ENCODE measurements at regions not wholly inside any gene's neighbourhood (a gene's known extent, or its start where the extent isn't known, plus 50 kb on each side); places are given as distances from the start of the nearest gene placed in this dataset.

DNA sequence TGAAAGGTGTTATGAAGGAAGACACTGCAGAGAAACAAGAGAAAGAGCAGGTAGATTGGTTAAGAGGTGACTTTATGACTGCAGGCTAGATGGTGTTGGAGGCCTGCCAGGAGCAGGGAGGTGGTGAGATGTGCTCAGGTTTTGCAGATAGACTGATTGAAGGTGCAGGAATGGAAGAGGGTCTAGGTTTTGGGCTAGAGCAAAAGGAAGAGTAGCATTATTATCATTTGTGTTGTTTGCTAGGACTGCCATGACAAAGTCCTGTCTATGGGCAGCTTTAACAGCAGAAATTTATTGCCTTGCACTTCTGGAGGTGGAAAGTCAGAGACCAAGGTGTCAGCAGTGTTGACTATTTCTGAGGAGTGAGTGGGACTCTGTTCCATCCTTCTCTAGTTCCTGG is 172.9 kb upstream of the SOX11 start:
- DNase-seq = no peak

DNA sequence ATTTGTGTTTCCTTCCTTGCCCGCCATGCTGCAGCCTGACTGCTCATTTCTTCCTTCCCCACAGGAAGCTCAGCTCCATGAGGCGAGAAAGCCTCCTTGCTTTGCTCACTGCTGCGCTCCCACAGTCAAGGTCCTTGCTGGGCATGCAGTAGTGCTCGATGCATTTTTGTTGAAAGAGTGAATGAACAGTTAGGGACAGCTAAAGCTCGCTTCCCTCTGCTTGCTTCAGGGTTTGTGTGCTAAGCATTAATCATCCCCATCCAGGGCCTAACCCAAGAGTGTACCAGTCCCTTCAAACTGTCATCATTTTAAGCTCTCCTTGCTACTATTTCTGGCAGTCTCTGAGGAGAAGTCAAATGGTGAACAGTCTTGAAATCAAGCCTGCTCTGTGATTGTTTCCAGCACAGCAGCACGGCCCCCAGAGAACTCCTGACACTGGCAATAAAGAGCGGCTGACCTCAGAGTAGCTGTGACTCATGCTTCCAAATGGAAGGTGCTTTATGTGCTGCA is 171.7 kb upstream of the SOX11 start:
- no peak for DNase-seq

DNA sequence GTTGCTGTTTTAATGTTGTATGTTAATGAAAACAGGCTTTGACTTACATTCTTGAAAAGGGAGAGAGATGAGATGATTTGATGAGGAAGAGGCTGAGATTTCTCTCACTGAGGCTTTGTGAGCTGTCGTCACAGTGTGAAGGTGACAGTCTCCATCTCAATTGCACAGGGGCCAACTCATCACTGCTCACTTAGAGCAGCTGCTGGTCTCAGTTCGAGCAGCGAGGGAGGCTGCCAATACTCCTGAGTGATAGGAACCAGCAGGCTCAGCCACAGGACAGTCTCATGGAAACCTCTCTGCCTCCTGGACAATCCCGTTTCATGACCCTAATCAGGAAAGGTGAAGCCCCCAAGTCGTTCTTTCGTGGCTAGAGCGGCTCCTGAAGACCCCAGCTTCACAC is 170.7 kb upstream of the SOX11 start:
- no peak for DNase-seq

DNA sequence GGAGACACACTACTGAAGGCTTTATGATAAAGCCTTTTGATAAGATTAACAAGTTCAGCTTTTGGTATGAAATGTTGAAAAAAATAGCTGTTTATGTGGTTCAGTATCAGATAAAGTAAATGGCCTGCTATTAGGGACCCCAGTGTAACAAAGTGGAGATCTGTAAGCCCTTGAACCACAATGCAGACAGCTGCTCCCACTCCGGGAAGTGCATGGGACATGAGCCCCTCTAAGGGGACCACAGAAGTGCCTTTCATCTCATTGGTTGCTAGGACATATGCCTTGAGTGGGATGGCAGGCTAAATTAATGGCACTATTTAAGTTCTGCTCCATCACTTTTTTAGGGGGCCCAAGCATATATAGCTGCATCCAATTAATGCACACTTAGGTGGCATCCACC is 167.6 kb upstream of the SOX11 start:
- DNase-seq = no peak

DNA sequence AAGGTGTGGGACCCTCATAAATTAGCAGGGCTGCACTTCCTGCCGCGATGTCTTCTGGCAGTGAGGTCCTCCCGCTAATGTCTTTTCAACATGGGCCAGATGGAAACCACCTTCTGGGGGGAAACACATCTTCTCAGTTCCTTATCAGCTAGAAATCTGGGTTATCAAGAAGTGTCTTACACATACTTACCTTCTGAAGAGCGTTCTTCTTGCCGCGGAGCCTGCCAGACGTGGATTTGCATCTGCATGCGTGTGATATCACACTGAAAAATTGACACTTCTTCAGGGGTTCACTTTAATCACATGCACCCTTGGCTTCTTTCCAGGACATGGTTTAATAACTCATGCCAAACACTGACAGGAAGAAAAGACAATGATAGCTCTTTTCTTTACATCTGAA is 163.5 kb upstream of the SOX11 start:
- no peak for DNase-seq

DNA sequence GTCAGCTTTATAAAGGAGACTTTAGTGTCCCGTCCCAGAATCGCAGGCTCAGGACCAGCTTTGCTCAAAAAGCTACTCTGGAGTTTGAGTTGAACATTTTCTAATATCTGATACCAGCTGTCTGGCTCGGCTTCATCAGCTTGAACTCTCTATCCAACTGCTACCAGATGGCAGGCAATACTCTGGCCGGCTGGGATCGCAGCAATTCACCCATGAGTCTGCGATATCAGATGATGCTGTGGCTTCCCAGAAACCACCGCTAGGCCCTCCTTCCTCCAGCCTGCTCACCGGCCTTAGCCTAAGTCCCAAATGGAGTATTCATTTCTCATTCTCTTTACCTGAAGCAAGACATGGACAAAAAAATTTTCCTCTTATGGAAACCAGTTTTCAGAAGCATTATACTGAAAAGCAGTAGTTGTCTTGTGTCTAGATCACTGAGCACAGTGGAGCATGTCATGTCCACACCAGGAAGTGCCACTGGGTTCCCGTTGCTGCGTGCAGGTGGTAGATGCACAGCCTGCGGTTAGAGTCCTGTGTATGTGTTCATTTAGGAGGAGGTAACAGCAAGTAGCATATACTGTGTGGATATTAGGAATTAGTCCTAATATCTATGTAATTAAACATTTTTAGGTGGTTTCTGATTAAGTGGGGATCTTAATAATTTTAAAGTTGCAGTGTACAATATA is 162.0 kb upstream of the SOX11 start:
- no peak for DNase-seq

DNA sequence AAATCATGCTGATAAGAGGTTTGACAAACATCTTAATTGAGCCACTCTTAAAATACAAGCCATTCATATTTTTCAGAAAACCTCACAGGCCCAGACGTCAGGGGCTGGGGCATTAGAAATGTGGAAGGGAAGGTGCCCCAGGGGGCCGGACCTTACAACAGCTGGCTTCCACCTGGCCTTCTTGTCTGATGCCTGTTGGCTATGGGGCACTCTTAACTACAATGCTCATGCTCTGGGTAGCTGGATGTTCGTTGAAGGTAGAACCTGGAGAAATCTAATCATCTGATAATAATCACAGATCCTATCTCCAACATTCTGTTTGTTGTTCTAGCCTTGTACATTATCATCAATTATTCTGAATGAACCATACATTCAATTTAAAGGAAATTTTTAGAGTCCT is 156.9 kb upstream of the SOX11 start:
- no peak for DNase-seq

DNA sequence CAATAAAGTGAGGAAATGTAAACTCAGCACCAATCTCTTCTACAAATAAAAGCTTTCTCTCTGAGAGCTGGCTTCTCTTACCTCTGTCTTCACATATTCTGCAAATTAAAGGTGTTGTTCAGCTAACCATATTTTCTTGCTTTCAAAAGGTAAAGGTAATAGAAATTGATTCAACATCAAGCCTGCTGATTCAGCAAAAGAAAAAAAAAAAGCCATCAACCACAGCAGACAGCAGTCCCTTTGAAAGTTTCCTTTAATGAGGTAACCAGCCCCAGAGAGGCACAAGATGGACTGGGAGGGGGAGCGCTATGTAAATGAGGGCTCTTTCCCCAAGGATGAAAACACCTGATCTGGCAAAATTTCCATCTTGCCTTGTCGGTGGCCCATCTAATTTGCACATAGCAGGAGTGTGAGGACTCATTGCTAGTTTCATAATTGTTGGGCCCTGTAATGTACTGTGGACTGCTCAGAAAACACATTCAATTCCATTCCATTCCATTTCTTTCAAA is 154.9 kb upstream of the SOX11 start:
- no peak for DNase-seq

DNA sequence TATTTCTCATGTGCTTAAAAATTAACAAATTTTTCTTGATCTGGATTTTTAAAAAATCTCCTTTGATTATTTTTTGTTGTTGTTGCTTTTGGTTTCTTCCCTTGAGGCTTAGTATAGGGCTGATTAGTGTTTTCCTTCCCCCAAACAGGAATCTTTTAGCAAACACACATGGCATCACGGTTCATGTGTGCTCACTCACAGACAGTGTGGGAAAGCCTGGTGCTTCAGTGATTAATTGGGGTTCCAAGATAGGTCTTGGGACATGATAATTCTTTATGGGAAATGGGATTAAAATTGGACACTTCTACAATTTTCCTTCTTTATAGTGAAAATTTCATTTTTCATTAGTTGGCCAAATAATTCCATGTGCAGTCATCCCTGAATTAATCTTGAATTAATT is 153.9 kb upstream of the SOX11 start:
- no peak for DNase-seq

DNA sequence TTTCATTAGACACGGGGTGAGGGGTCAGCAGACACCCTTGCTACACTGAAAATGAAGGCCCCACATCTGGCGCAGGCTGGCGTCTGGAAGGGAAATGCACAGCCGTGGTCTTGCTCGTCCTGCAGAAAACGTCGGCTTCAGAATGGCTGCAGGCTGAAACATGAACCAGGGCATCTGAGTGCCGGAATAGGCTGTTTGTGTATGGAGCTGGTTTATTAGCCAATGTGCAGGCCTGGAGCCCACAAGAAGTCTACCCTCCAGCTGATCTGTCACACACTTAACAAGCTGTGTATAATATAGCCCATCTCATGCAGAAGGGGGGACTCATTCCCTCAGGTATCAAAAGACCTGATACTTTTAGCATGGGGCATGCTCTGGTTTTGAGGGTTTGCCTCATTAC is 153.4 kb upstream of the SOX11 start:
- DNase-seq = no peak

DNA sequence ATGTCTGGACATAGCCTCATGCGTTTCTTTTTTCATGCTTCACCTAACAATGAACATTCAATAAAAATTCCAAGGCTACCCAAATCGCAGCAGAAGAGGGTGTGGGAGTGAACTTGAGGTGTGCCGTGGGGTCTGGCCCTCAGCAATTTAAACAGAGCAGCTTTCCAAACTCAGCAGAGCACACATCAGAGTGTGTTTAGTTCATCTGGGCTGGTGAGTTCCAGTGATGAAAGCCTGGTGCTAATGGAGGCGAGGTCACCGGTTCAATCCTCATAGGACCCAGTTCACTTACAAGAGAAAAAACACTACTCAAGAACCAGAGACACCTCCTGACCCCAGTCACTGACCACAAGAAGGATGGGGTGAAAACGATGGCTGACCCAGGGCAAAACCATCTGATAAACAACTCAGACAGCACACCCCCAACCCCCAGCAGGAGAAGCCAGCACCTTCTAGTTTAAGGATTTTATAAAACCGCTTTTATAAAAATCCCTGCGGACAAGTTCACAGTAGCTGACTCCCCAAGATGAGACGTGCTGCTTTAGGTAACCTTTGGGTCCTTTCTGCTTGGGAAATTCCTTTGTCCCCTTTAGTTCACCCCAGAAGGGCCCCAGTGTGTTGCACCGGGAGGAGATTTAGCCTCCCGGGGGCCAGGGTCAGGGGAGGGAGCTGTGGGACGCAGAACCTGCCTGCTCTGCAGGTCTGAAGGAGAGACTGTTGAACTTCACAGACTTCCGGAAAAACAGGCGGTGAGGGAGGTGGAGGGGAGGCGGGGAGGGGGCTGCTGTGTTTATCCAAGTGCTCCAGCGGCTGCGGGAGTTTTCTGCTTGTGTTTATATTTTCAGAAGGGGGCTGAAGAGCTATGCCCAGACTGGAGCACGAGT is 152.7 kb upstream of the SOX11 start:
- DNase-seq = no peak

DNA sequence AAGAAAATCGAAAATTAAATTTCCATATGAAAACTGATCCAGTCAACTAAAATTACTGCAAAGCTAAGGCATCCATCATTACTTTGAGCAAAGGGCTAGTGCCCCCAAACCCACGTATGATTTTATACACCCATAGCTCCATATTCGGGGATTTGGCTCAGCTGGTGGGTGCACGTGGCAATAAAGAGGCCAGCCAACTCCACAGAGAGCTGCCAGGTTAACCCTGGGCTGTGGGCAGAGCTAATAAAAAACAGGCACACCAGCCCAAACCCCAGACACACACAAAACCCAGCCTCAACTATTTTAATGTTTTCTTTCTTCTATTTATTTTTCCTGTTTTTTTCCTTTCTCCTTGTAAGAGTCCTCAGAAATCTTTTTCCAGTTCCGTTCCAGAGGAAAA is 151.3 kb upstream of the SOX11 start:
- DNase-seq = no peak

DNA sequence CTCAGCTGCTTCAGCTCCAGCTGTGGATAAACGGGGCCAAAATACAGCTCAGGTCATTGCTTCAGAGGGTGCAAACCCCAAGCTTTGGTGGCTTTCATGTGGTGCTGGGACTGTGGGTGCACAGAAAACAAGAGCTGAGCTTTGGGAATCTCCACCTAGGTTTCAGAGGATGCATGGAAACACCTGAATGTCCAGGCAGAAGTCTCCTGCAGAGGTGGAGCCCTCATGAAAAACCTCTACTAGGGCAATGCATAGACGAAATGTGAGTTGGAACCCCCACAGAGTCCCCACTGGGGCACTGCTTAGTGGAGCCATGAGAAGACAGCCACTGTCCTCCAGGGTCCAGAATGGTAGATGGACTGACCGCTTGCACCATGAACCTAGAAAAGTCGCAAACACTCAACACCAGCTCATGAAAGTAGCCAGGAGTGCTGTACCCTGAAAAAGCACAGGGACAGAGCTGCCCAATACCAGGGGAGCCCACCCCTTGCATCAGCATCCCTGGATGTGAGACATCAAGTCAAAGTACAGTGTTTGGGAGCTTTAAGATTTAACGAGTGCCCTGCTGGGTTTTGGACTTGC is 147.9 kb upstream of the SOX11 start:
- no peak for DNase-seq

DNA sequence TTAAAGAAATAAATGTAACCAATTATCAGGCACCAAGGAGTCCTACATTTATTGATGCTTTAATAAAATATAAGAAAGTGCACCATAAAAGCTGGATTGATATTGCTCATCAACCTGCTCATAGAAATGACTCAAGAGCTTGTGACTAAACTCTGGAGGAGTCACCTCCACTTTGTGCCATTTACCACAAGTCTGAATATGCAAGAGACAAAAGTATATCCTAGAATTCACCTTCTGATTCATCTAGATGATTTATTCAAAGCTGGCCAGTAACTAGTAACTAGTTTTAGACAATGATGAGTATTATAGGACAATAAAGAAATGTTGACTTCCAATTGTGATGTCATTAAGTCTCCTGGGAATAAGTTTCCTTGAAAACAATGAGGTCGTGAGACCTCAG is 146.0 kb upstream of the SOX11 start:
- DNase-seq = no peak

DNA sequence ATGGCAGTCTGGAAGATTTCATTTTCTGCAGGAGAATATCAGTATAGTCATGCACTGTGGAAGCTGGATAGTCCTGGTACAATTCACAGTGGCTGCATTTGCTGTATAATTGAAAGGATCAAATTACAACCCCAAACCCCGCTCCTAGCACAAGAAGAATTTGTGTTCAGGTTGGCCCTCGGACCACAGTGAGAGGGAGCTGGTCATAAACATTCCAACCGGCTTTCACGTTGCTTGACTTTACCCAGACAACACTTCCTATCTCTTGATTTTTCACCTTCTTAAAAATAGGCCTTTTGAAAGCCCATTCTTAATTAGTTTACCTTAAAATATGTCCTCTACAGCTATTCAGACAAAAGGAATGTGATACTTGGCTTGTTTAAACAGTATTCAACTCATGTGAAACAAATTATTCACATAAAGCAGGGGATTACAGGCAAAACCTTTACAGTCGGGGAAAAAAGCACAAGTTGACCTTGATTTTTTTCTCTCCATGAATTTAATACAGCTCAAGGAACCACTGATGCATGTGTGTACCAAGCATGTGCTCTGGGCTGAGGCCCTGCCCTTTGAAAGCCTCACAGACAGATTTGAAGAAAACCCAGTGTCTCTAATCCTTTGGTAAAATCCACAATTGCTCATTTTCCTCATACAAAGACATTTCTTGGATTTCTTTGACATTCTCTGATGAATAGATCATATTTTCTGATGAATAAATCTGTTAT is 143.0 kb upstream of the SOX11 start:
- no peak for DNase-seq

DNA sequence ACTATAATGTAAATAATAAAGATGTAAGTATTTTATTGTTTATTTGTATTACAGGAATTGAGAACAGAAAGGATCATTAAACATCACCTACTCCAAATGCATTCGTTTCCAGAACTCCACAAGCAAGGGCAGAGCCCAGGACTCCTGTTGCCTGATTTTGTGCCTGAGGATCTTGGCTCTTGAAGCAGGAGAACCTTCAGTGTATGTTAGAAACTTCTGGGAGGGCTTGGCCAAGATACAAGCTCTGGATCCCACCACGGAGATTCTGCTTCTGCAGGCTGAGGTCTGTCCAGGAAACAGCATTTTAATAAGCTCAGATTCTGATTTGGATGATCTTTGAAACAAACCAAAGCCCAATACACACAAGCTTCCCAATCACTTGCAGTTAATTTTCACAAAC is 142.4 kb upstream of the SOX11 start:
- no peak for DNase-seq

DNA sequence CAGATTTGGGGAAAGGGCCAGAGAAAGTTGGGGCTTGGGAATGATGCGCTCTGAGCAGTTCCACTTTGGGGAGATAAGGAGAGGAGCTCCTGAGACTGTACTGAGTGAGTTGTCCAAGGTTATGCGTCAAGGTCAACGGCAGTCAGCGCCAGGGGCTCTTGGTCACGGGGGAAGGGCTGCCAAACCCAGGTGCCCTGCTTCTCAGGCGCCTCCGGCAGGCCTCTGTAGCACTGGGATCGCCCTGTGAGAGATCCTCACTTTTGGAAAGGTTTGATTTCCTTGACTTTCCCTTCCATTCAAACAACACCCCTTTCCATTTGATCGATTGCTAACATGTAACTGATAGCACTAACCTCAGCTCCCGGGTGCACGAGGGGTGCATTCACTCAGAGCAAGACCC is 136.5 kb upstream of the SOX11 start:
- DNase-seq = no peak

DNA sequence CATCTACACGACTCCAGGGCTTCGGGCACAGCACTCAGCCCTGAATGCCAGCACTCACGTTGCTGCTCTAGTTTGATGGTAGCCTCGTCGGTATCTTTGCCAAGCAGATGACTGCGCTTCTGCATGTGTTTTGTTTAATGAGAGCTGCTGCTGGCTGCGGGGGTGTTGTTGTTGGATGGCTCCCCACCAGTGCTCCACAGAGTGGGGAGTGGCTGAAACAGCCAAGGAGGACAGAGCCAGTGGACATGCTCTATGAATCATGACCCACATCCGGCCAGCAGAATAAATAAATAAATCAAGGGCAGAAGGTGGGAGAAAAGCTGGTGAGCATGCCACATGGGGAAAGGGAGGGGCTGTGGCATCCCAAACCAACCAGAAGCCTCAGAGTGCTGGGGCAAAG is 131.2 kb upstream of the SOX11 start:
- no peak for DNase-seq

DNA sequence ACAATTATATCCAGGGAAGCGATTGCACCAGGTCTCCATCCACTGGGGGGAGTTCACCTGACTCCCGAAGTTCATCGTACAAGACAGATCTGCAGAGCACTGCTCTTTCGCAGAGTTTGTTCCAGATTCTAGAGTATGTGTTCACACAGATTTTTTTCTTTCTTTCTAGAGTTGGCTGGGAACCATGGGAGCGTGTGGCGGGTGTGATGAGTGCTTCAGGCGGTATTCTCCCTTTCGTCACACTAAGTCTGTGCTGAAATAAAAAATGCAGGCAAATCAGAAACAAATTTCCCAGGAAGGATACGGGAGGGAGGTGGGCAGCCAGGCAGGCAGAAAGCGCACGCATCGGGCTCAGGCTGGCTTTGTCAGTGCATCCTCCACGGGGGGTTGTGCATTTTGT is 129.8 kb upstream of the SOX11 start:
- no peak for DNase-seq

DNA sequence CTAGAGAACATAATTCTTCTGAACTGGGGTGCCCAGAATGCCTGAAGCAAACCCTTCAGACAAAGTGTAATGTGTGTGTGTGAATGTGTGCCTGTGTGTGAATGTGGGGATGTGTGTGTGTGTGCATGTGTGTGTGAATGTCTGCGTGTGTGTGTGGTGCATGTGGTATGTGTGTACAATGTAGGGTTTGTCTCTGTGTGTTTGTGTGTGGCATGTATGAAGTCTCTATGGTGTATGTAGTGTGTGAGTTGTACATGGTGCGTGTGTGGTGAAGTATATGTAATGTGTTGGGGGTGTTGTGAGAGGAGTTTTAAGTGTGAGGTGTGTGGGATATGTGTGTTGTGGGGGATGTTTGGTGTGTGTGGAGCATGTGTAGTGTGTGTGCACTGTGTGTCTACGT is 129.3 kb upstream of the SOX11 start:
- no peak for DNase-seq

DNA sequence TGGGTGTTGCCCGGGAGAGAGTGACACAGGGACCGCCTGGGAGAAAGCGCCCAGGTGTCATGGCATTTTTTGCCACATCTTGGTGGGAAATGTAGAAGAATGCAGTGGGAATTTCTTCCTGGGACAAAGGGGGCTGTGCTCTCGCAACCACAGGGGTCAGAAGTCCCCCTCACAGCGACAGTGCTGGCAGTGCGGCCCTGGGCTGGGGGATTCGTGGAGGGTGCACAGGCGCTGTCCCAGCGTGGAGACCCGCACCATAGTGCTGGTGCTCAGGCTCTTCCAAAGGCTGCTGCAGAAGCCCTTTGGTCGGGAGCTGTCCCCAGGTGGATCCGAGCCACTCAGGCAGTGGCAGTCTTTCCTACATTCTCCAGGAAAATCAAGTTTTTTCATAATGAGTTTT is 128.8 kb upstream of the SOX11 start:
- DNase-seq = no peak

DNA sequence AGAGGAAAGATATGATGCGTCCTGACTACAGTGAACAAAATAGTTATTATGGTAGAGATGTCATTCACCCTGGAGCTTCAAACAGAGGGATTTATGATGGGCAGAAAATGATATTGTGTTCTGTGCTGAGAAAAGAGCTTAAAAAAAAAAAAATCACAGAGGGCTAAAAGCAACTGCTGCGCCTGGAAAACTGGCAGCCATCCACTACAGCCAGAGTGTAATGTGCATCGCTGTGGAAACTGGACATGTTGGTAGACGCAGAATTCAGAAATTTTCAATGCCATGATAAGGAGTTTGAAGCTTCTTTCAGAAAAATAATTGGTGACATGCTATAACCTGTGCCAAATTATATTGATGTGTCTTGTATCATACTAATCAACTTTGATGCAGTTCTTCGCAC is 122.9 kb upstream of the SOX11 start:
- DNase-seq = no peak

DNA sequence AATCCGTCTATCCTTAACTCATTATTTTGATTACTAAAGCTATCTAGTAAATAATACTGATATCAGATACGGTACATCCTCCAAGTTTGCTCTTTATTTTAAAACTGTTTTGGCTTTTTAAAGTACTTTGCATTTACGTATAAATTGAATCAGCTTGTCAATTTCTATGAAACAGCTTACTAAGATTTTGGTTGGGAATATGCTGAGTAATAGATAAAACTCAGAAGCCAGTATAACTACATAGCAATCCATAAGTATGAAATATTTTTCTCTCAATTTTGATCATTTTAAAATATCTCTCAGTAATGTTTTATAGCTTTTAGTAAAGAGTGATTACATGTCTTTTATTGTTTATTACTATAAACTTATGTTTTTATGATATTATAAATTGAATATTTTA is 116.2 kb upstream of the SOX11 start:
- no peak for DNase-seq

All from stimulated activated CD4-positive, alpha-beta T cell treated with anti-CD3 and anti-CD28 coated beads, Interleukin-2, amount 100 ng/mL, for 24 hours (primary cell).